ENCODE measurements at regions not wholly inside any gene's neighbourhood (a gene's known extent, or its start where the extent isn't known, plus 50 kb on each side); places are given as distances from the start of the nearest gene placed in this dataset.

GRCh38 chr10:78861529-78862327 lies 207.0 kb upstream of the ZMIZ1 start:
- TF ChIP-seq CTCF (IDR thresholded peaks at IDR 0.05) (no peak), POLR2A (IDR thresholded peaks at IDR 0.05) (no peak)

Data from thyroid gland (tissue), 4 donors.